ENCODE measurements at regions not wholly inside any gene's neighbourhood (a gene's known extent, or its start where the extent isn't known, plus 50 kb on each side); places are given as distances from the start of the nearest gene placed in this dataset.

DNA sequence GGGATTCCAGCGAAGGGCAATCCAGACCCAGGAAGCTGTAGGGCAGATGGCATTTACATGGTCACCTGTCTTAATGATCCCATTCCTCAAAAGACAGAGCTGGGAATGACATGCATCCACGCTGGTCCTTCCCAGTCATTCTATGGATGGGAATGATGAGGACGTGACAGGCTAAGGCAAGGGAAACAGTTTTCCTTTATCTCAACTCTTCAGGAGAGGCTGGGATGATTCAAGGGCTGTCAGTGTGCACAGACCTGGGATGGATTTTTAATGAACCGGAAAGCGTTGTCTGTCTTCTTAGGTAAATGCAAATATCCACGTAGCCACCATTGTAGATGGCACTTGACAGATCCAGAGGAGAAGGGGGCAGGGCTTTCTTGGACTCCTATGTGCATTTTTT is 483.2 kb upstream of the EEF2KMT start:
- no peak overlapping the region for H3K27ac ChIP-seq
- DNase-seq (ENCODE audit: low read depth, low spot score), result no peak

DNA sequence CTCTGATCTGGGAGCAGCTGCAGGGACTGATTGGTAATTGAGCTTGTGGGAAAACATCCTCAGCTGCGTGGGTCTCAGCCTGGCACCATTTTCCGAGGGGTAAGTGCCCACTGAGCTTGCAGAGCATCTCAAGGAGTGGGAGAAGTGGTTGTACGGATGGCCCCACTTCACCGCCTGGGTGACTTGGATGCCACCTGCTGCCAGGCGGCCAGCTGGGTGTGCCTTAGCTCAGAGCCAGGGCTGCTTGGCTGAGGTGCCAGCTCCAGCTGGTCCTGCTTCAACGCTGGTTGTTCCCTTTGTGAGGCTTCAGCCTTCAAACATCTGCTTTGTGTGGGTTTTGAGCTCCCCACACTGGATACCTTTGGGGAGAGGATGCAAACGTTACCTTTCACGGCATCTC is 482.7 kb upstream of the EEF2KMT start:
- DNase-seq (ENCODE audit: low read depth, low spot score), result no peak
- H3K27ac ChIP-seq, result no peak overlapping the region

DNA sequence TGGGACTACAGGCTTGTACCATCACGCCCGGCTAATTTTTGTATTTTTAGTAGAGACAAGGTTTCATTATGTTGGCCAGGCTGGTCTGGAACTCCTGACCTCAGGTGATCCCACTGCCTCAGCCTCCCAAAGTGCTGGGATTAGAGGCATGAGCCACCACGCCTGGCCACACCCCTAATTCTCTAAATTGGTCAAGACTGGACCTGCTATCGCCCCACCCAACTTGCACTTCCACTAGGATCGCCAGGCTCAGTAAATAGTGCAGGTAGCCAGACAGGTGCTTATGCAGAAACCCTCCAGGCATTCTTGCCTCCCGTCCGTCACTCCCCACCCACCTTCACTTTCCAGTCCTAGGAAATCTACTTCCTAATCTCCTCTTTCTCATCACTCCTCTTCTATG is 481.4 kb upstream of the EEF2KMT start:
- DNase-seq (ENCODE audit: low read depth, low spot score), result no peak
- no peak overlapping the region for H3K27ac ChIP-seq

DNA sequence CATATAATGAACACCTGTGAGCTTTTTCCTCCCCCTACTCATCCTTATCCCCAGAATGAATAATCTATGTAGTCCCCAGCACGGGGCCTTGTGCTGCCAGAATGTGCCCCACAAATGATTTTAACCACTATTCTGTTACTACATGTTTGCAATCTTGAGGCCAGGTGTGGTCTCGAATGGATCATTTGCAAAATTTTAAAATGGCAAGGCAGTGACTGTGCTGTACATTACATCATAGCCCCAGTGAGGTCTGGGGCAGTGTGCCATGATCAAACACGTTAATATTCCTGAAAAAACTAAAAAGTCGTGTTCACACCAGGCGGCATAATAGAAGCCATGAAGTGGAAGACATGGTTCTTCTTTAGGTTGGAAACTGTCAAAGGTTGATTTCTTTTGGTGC is 479.9 kb upstream of the EEF2KMT start:
- H3K27ac ChIP-seq, result no peak overlapping the region
- DNase-seq (ENCODE audit: low read depth, low spot score), result no peak

DNA sequence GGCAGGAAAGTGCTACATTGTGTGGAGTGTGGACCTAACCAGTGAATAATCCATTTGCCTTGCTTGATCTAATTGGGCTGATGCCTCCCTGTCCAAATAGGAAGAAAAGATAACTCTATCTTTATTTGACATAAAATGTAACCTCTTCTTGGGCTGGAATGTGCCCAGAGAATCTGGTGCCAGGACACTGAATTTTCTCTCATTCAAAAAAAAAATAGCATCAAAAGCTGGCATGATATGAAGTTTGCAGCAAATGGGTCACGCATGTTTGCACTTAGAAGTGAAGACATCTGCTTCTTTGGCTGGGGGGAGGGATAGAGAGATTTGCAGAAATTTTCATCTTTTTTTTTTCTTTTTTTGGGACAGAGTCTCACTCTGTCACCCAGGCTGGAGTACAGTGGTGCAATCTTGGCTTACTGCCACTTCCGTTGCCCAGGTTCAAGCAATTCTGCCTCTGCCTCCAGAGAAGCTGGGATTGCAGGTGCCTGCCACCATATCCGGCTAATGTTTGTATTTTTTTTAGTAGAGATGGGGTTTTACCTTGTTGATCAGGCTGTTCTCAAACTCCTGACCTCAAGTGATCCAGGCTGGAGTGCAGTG is 478.2 kb upstream of the EEF2KMT start:
- no peak for DNase-seq (ENCODE audit: low read depth, low spot score)
- H3K27ac ChIP-seq, result no peak overlapping the region

DNA sequence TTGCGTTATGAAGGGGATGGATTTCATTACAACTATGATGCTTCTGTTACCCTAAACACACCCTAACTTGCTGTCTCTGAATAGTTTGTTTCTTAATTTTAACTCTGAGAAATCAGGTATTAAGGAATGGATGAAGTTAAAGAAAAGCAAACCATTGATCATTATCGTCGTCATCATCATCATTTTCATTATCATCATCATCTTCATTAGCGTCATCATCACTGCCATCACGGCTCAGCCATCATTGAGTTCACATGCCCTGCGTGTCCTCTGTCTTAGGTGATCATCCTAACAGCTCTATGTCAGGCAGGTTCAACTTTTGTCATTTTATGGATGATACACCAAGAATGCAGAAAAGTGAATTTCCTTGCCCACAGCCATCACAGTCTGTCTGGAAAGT is 477.5 kb upstream of the EEF2KMT start:
- H3K27ac ChIP-seq, result no peak overlapping the region
- no peak for DNase-seq (ENCODE audit: low read depth, low spot score)

DNA sequence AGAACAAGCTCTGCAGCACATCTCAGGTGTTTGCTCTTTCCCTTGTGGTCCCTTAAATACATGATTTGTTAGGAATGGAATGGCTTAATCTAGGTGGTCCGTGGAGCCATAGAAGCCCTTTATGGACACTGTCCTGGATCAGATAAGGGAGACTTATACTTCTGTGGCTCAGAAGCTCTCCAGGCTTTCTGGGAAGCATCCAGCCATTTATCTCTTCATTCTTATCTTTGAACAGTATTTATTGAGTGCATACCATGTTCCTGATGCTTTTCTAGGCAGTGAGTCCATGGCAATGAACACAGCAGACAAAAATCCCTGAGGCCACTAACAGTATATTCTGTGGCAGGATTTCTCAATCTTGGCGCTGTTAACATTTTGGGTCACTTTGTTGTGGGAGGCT is 474.5 kb upstream of the EEF2KMT start:
- H3K27ac ChIP-seq, result no peak overlapping the region
- DNase-seq (ENCODE audit: low read depth, low spot score), result no peak

DNA sequence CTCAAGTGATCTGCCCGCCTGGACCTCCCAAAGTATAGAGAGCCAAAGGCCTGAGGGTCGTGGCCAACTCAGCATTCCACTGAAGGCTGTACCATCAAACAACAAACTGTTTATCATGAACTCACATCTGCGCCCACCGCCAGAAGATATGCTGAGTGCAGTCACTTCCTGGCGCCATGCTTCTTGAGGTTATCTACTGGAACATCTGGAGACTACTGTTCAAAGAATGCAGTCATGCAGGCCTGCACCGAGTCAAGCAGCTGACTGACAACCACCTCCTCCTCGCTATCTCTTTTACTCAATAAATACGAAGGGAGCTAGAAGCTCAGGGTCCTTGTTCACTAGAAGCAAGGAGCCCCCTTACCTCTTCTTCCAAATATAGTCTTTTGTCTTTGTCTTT is 473.9 kb upstream of the EEF2KMT start:
- DNase-seq (ENCODE audit: low read depth, low spot score), result no peak
- no peak overlapping the region for H3K27ac ChIP-seq

DNA sequence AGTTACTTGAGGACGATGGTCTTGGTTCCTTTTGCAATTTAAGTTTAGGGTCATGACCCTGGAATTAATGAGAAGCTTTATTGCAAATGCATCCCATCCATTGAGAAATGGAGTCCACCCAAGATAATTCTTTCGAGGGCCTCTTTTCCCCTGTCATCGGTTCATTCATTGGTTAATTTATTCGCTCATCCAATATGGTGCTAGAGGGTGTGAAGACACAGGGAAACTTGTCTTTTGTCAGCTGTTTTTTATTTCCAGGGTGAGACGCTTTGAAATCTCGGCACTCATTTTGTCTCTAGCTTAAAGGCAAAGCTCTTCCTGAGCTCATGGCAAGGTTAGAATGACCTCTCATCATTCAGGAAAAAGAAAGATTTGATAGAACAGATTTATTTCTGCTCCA is 464.2 kb upstream of the EEF2KMT start:
- no peak for DNase-seq (ENCODE audit: low read depth, low spot score)
- H3K27ac ChIP-seq, result no peak overlapping the region

DNA sequence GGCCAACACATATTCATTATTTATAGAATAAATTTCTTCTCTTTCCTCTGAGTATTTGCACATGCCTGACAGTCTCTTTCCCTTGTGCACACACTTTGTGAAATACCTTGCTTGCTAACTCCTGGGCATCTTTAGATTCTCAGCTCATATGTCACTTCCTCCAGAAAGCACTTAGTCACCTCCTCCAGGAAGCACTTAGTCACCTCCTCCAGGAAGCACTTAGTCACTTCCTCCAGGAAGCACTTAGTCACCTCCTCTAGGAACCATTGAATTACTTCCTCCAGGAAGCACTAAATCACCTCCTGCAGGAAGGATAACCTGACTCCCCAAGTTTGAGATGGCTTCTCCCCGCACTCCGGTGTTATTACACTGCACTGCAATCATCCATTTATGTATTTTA is 462.5 kb upstream of the EEF2KMT start:
- no peak overlapping the region for H3K27ac ChIP-seq
- DNase-seq (ENCODE audit: low read depth, low spot score), result no peak

DNA sequence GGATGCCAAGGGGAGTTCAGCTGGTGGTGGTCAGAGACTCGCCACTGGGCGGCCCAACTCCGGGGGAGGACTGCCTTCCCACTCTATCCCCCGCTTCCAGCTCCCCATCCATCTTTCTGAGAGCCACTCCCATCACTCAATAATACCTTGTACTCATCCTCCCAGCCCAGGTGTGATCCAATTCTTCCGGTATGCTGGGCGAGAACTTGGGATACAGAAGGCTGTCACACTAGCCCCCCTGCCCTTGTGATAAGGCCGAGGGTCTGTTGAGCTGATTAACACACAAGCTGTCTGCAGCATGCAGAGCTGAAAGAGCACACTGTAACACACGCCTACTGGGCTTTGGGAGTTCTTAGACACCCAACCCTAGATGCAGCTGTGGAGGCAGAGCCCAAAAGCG is 460.4 kb upstream of the EEF2KMT start:
- no peak for DNase-seq (ENCODE audit: low read depth, low spot score)

DNA sequence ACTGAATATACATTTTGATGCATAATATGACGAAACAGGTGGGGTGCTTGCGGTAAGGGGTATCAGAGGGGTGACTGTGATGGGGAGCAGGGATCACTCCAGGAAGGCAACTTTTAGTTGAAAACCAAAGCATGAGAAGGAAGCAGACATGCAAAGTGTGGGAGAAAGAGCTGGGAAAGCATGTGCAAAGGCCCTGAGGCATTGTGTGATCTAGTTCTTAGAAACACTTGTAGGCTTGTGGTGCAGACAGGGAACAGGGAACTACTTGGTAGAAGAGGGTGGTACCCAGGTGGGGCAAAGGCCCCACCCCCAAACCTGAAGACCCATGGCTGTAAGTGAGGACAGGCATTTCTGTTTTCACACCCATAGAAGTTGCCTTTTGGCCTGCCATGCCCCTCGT is 459.9 kb upstream of the EEF2KMT start:
- H3K27ac ChIP-seq, result no peak overlapping the region
- no peak for DNase-seq (ENCODE audit: low read depth, low spot score)

More for the DNA sequence above, 460.4 kb upstream of the EEF2KMT start:
- no peak overlapping the region for H3K27ac ChIP-seq

DNA sequence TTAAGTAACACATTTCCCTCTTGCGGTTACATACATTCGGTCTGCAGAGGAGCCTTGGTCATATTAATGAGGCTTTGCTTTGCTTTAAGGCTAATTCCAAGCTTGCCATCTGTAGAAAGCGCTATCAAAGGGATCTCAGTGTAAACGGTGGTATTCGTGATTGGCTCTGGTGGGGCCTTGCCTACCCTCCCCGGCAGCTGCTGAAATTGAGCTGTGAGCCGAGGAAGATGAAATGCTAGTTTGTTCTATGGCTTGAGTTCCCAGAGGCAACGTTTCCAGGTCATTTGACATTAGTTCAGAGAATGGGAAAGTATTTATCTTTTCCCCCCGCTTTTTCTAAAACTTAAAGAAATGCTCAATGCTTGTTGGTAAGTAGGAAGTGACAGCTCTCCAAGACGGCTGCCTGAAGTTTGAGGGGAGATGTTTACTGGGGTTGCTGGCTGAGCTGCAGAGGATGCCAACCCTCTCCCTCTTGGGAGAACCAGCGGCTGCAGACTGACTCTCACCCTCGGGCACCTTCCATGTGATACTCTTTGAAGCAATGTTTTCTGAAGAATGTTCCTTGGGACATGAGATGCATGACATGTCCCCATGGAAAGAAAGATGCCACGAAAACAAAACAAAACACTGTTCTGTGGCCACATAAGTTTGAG is 458.7 kb upstream of the EEF2KMT start:
- no peak for DNase-seq (ENCODE audit: low read depth, low spot score)
- no peak overlapping the region for H3K27ac ChIP-seq

DNA sequence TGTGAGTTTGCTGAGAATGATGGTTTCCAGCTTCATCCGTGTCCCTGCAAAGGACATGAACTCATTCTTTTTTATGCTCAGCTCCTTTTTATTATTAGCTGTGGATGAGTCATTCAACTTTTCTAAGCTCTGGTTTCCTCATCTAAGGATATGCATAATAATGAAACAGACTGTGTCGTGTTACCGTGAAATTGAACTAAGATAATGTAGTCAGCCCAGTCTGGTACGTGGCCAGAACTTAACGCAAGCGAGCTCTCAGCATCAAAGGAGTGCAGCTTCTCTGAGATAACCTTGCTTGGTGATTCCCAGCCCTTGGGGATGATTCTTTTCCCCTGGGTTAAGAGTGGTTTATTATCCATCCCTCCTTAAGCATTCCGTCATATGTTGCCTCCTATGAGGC is 454.3 kb upstream of the EEF2KMT start:
- DNase-seq (ENCODE audit: low read depth, low spot score), result no peak
- H3K27ac ChIP-seq, result no peak overlapping the region

DNA sequence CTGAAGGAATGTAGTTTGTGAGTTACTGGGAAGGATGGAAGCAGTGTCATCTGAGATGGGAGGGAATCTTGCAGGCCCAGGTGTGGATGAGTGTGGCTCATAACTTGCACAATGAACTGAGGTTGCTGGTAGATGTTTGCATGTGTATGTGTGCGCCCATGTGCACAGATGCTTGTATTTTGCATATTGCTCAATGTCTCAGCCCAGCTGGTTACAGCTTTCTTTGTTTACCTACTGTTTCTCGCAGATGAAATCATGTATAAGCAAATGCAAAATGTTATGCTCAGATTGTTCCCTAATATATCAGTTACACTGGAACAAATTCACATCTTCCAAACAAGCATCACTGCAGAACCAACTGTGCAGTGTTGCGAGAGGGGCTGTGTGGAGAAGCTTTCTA is 452.2 kb upstream of the EEF2KMT start:
- DNase-seq (ENCODE audit: low read depth, low spot score), result no peak

DNA sequence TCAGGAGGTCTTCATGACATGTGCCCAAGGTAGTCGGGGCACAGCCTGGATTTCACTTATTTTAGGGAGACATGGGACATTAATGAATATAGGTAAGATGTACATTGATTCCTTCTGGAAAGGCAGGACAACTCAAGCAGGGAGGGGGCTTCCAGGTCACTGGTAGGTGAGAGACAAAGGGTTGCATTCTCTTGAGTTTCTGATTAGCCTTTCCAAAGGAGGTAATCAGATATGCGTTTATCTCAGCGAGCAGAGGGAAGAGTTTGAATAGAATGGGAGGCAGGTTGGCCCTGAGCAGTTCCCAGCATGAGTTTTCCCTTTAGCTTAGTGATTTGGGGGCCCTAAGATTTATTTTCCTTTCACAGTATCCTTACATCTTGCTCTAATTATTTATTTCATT is 443.8 kb upstream of the EEF2KMT start:
- no peak overlapping the region for H3K27ac ChIP-seq
- no peak for DNase-seq (ENCODE audit: low read depth, low spot score)

More for the DNA sequence above, 452.2 kb upstream of the EEF2KMT start:
- H3K27ac ChIP-seq, result no peak overlapping the region

DNA sequence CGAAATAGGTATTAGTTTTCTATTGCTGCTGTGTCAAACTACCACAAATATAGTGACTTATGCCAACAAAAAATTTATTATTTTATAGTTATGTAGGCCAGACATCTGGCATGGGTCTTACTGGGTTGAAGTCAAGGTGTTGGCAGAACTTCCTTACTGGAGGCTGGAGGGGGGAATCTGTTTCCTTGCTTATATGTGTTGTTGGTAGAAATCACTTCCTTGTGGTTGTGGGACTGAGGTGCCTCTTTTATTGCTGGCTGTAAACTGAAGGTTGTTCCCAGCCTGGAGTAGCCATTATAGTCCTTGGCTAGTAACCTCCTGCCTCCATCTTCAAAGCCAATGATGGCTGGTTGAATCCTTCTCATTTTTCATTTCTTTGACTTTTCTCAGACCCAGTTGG is 439.8 kb upstream of the EEF2KMT start:
- H3K27ac ChIP-seq, result no peak overlapping the region
- no peak for DNase-seq (ENCODE audit: low read depth, low spot score)

DNA sequence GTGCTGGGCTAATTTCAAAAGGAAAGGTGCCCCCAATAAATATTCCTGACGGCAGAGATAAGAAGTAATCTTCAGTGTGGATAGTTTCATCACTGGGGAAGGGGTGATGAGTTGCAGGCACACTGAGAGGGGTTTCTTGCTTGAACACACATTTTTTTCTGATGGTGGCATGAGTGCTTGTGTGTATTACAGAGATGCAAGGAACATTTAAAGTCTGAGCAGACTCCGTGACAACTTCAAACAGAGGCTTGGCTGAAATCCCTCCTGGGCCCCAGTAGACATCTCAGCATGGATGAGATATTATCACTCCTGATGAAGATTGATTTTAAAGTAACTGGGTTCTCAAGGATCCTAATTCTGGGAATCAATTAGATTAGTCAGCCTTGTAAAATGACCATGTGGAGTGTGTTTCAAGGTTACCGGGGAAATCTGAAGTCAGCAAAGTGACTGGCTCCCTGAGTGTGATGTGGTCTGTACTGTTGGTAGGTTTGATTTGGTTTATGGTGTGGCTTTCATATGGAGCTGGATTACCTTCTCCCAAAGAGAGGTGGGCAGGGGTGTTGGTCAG is 435.8 kb upstream of the EEF2KMT start:
- no peak overlapping the region for H3K27ac ChIP-seq
- no peak for DNase-seq (ENCODE audit: low read depth, low spot score)

DNA sequence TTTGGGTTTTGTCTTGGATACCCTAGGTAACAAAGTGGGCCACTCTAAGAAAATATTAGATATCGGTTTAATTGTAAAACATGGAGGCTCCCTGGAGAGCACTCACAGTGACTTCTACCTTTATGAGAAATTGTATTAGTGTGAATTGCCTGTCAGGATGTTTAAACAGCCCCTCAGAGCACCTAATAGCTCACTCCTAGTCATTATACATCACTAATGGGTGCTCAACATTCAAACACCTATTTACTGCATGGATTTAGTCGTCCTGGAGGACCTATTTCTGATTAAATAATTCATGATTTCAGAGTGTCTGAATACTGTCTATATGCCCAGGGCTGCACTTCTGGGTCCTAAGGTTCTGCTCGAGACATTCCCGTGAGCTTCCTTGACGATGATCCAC is 430.2 kb upstream of the EEF2KMT start:
- H3K27ac ChIP-seq, result no peak overlapping the region
- DNase-seq (ENCODE audit: low read depth, low spot score), result no peak

DNA sequence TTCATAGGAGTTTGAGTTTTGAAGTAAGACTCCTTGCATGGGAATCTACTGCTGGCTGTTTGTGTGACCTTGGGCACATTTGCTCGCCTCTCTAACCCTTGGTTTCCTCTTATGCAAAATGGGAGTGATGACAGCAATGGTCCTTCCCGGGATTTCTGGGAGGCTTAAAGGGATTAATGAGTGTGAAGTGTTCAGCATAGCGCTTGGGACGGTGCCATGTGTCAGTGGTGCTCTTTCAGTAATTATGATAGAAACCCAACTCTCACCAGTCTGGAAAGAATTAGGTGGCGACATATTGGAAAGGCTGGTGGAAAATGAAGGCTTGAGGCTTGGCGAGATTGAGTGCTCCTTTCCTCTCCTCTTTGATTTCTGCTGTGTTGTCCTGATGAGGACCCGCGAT is 429.2 kb upstream of the EEF2KMT start:
- DNase-seq (ENCODE audit: low read depth, low spot score), result no peak
- no peak overlapping the region for H3K27ac ChIP-seq

DNA sequence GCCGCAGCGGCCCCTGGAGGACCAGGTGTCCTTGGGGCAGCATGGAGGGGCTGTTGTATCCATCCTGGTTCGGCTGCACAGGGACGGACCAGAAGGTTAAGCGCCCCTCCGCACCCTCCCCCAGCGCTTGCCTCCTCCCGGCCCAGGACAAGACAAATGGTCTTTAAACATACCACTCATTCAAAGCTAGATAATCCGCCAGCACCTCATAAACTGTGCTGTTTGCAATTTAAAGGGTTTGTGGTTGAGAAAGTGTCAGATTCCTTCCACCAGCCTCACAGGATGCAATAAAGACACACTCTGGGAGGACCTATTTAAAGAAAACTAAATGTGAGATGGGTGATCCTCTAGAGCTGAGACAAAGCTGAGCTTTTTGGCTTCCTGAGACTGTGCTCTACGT is 426.2 kb upstream of the EEF2KMT start:
- no peak overlapping the region for H3K27ac ChIP-seq
- DNase-seq (ENCODE audit: low read depth, low spot score), result no peak

DNA sequence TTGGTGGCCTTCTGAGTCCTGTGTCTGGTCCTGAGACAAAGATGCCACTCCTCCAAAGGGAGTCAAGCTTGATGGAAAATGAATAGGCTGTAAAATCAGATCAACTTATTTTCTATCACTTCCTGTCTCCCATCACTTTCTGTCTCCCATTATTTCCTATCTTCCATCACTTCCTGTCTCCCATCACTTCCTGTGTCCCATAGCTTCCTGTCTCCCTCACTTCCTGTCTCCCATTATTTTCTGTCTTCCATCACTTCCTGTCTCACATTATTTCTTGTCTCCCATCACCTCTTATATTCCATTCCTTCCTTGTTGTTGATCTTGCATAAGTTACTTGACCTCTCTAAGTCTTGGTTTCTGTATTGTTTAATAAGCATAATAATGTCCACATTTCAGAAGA is 418.5 kb upstream of the EEF2KMT start:
- H3K27ac ChIP-seq, result no peak overlapping the region
- no peak for DNase-seq (ENCODE audit: low read depth, low spot score)
